ENCODE measurements at regions not wholly inside any gene's neighbourhood (a gene's known extent, or its start where the extent isn't known, plus 50 kb on each side); places are given as distances from the start of the nearest gene placed in this dataset.

DNA sequence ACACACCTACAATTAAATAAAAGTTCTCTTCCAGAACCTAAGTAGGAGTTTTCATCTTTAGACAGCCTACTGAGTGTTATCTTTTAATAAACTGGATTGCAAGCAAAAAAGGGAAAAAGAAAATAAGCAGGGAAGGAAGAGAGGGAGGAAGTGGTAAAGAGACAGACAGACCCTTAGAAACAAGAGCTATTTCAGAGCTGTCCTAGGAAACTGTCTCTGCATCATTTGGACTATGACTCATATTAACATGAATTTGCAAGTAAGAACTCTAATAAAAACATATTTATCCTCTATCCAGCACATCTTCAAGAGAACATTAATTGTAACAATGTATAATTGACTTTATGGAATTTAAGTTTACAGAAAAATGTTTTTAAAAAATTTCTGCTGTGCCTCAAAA, 438.8 kb upstream of the USP15 start:
- Histone ChIP-seq H3K4me2 (ENCODE audit: low read length) (no peak overlapping the region), H3K9me3 (ENCODE audit: control insufficient read depth, insufficient read depth, low read length) (no peaks in the 10 kb centered on the region)

GRCh38 chr12:61823102-61823501, 437.1 kb upstream of the USP15 start:
- Histone ChIP-seq H3K36me3 (ENCODE audit: control insufficient read depth, low read length) (no peaks in the 10 kb centered on the region), H3K4me2 (ENCODE audit: low read length) (no peak overlapping the region), H3K27me3 (ENCODE audit: control insufficient read depth, low read length) (no peaks in the 10 kb centered on the region), H3F3A (ENCODE audit: control insufficient read depth, insufficient read depth) (no peaks in the 10 kb centered on the region), H3K4me3 (ENCODE audit: low read length) (no peak overlapping the region), H3K9me2 (replicated peaks; ENCODE audit: control insufficient read depth, low read length) (no peaks in the 10 kb centered on the region; the same call in 1 of the 2 replicates), H3K27ac (ENCODE audit: low read depth, low read length) (no peak overlapping the region), H3K4me1 (ENCODE audit: control insufficient read depth, low read length) (no peaks in the 10 kb centered on the region), H3K9me3 (ENCODE audit: control insufficient read depth, insufficient read depth, low read length) (no peaks in the 10 kb centered on the region), H4K20me1 (ENCODE audit: control insufficient read depth, insufficient read depth, low read depth, low read length) (no peaks in the 10 kb centered on the region), H3K79me2 (ENCODE audit: control insufficient read depth, low read length) (no peaks in the 10 kb centered on the region)
- no peak for TF ChIP-seq CTCF (IDR thresholded peaks at IDR 0.05; ENCODE audit: low read depth, low read length, poor library complexity, severe bottlenecking)
- no peak for TF ChIP-seq EZH2phosphoT487 (IDR thresholded peaks at IDR 0.05; ENCODE audit: borderline replicate concordance, low read length)

More for the DNA sequence above, 438.8 kb upstream of the USP15 start:
- Histone ChIP-seq H3F3A (ENCODE audit: control insufficient read depth, insufficient read depth) (no peaks in the 10 kb centered on the region), H3K79me2 (ENCODE audit: control insufficient read depth, low read length) (no peaks in the 10 kb centered on the region), H3K27me3 (ENCODE audit: control insufficient read depth, low read length) (no peaks in the 10 kb centered on the region), H4K20me1 (ENCODE audit: control insufficient read depth, insufficient read depth, low read depth, low read length) (no peaks in the 10 kb centered on the region), H3K27ac (ENCODE audit: low read depth, low read length) (no peak overlapping the region), H3K9me2 (replicated peaks; ENCODE audit: control insufficient read depth, low read length) (no peaks in the 10 kb centered on the region; the same call in 1 of the 2 replicates), H3K4me3 (ENCODE audit: low read length) (no peak overlapping the region), H3K36me3 (ENCODE audit: control insufficient read depth, low read length) (no peaks in the 10 kb centered on the region), H3K4me1 (ENCODE audit: control insufficient read depth, low read length) (no peaks in the 10 kb centered on the region)
- no peak for TF ChIP-seq CTCF (IDR thresholded peaks at IDR 0.05; ENCODE audit: low read depth, low read length, poor library complexity, severe bottlenecking)
- TF ChIP-seq EZH2phosphoT487 (IDR thresholded peaks at IDR 0.05; ENCODE audit: borderline replicate concordance, low read length) = no peak

- Histone ChIP-seq H4K20me1 (ENCODE audit: control insufficient read depth, insufficient read depth, low read depth, low read length) (no peaks in the 10 kb centered on the region), H3K27me3 (ENCODE audit: control insufficient read depth, low read length) (no peaks in the 10 kb centered on the region), H3K4me2 (ENCODE audit: low read length) (no peak overlapping the region), H3K79me2 (ENCODE audit: control insufficient read depth, low read length) (no peaks in the 10 kb centered on the region), H3K9me2 (replicated peaks; ENCODE audit: control insufficient read depth, low read length) (no peaks in the 10 kb centered on the region), H3K36me3 (ENCODE audit: control insufficient read depth, low read length) (no peaks in the 10 kb centered on the region), H3K4me1 (ENCODE audit: control insufficient read depth, low read length) (no peaks in the 10 kb centered on the region), H3K4me3 (ENCODE audit: low read length) (no peak overlapping the region), H3F3A (ENCODE audit: control insufficient read depth, insufficient read depth) (no peaks in the 10 kb centered on the region), H3K9me3 (ENCODE audit: control insufficient read depth, insufficient read depth, low read length) (no peaks in the 10 kb centered on the region), H3K27ac (ENCODE audit: low read depth, low read length) (no peak overlapping the region)
- TF ChIP-seq CTCF (IDR thresholded peaks at IDR 0.05; ENCODE audit: low read depth, low read length, poor library complexity, severe bottlenecking) (no peak), EZH2phosphoT487 (IDR thresholded peaks at IDR 0.05; ENCODE audit: borderline replicate concordance, low read length) (no peak)
These were observed 413.4 kb upstream of the USP15 start for GRCh38 chr12:61846765-61847164.

GRCh38 chr12:61848893-61849292, 411.3 kb upstream of the USP15 start:
- Histone ChIP-seq H3K27ac (ENCODE audit: low read depth, low read length) (no peak overlapping the region), H3K36me3 (ENCODE audit: control insufficient read depth, low read length) (no peaks in the 10 kb centered on the region), H4K20me1 (ENCODE audit: control insufficient read depth, insufficient read depth, low read depth, low read length) (no peaks in the 10 kb centered on the region), H3K4me1 (ENCODE audit: control insufficient read depth, low read length) (no peaks in the 10 kb centered on the region), H3K79me2 (ENCODE audit: control insufficient read depth, low read length) (no peaks in the 10 kb centered on the region), H3K4me3 (ENCODE audit: low read length) (no peak overlapping the region), H3F3A (ENCODE audit: control insufficient read depth, insufficient read depth) (no peaks in the 10 kb centered on the region), H3K9me2 (replicated peaks; ENCODE audit: control insufficient read depth, low read length) (no peaks in the 10 kb centered on the region), H3K4me2 (ENCODE audit: low read length) (no peak overlapping the region), H3K27me3 (ENCODE audit: control insufficient read depth, low read length) (no peaks in the 10 kb centered on the region), H3K9me3 (ENCODE audit: control insufficient read depth, insufficient read depth, low read length) (no peaks in the 10 kb centered on the region)
- TF ChIP-seq EZH2phosphoT487 (IDR thresholded peaks at IDR 0.05; ENCODE audit: borderline replicate concordance, low read length) (no peak), CTCF (IDR thresholded peaks at IDR 0.05; ENCODE audit: low read depth, low read length, poor library complexity, severe bottlenecking) (no peak)

All from DOHH2 (cell line).